CD4-positive, alpha-beta T cell treated with Interleukin-6 at 100 ng/mL for 8 hours (primary cell): ENCODE measurements at regions not wholly inside any gene's neighbourhood (a gene's known extent, or its start where the extent isn't known, plus 50 kb on each side); places are given as distances from the start of the nearest gene placed in this dataset.

ENCODE experiments used
- DNase-seq: peaks from one replicate; pipeline ENCODE4 v3.0.0-alpha.2; 2020; ENCODE audit warnings: mixed read lengths, low spot score

DNA sequence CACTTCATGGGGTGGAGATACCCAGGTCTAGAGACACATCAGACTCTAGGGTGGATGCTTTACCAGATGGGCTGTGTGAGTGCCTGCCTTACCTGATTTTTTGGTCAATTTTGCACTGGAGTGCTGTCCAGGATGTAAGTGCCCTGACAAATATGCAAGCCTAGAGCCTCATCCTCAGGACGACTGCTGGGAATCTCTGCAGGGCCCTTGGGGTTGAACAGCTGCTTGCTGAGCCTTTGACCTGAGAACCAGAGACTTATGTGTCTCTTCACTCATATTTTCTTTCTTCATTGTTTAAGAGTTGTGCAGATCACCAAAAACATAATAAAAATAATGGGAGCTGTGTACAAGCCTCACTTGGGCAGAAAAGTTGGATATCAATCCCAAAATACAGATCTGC is 551.5 kb upstream of the ATP2B1 start:
- DNase-seq, result no peak

GRCh38 chr12:90257927-90258624 is 549.4 kb upstream of the ATP2B1 start:
- no peak for DNase-seq

DNA sequence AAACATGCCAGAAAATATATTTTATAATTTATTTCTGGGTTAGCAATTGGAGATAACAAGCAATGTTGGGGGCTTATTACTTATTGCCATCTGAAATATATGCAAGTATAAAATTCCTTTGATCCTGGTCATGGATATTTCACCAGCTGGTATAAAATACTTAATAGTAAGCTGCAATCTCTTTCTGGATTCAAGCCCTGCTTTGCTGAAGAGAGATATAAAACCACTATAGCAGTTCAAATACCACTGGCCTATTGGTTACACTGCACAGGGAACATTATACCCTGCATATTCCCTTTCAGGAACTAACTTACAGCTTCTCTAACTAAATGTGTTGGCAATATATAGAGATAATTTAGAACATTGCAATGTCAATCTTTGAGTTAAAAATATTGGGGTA is 546.2 kb upstream of the ATP2B1 start:
- DNase-seq, result no peak

DNA sequence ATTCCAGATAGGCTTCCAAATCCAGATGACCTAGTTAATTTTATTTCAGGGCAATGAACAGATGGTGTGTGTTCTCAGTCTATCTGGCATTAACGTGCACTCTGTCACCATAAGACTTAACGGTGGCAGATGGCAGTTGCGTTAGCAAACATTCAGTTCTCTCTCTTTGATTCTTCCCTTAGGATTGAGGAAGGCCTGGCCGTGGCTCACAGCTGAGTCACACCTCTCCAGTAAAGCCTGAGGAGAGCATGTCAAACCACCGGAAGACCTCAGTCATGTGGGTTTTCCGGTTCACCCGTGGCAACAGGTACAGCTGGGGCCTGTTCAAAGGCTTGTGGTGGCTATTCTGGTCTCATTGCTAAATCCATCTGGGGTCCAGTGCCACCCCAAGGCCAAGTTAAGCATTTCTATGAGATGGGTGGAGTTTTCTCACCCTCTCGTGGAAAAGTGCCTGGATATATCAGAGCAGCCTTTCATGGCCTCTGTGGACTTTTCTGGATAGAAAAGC is 545.1 kb upstream of the ATP2B1 start:
- peak; percentile 33 for DNase-seq

- no peak for DNase-seq
Measured at GRCh38 chr12:90253136-90253535, 544.5 kb upstream of the ATP2B1 start.

DNA sequence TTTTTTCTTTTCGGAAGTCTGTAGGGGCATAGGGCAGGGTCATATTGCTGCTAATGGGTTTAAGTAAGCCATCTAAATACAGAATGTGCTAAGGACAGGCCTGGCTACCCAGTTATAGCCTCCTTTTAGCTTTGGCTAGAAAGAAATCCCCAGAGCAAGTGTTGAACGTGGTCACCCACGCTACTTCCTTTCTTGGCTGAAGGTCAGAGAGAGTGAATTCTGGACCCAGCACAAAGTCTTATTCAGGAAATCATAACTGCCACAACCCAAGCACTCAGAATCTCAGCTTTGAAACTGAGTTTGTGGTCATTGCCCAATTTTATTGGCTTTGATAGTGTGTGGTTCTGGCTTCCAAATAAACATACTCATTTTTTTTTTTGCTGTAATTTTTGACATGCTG is 542.1 kb upstream of the ATP2B1 start:
- DNase-seq, result no peak

GRCh38 chr12:90250042-90250441 is 541.4 kb upstream of the ATP2B1 start:
- no peak for DNase-seq

- no peak for DNase-seq
Measured at GRCh38 chr12:90246688-90247087, 538.0 kb upstream of the ATP2B1 start.

GRCh38 chr12:90245391-90245790 is 536.8 kb upstream of the ATP2B1 start:
- DNase-seq, result no peak

DNA sequence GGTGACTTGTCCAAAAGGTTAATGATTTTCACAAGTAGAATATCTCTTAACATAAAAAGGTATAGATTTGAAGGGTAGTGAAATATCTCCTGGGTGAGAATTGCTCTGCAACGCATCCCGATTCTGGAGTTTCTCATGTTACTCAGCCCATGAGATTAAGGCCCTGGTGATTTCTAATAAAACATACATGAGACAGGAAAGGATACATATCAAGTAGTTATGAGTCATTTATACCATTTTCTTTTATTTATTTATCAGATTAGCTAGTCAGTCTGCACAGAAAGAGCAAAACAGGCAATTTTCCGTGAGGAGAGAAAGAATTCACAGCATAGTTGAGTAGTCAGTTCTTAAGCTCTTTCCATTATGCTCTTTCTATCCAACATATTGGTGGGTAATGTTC is 535.6 kb upstream of the ATP2B1 start:
- DNase-seq, result no peak

GRCh38 chr12:90243211-90243610 is 534.6 kb upstream of the ATP2B1 start:
- no peak for DNase-seq

- DNase-seq, result no peak
Measured at GRCh38 chr12:90239732-90240260, 531.2 kb upstream of the ATP2B1 start.

DNA sequence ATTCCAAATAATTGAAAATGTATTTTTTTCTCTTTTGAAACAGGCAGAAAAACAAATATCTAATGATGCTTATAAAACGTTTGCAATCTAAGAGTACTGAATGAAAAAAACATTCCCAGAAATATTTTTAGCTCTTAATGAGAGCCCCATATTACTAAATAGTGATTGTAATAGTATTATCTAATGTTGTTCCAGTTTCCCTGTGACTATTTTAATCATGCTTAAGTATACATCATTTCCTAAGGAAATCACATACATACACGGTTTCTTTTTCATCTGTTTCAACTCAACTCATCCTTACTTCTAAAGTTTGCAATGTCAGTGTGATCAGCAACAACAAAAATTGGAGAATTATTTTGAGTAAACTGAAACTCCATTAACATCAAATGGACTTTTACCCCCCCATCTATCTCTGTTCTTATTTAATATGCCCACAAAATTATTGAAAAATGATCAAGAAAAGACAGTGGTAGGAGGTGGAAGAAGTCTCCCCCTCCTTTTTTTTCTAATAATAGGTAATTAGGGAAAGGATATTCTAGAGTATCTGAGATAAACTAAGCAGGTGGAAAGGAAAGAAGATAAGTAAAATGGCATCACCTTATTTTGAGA is 530.1 kb upstream of the ATP2B1 start:
- DNase-seq, result no peak

- DNase-seq, result no peak
Measured at GRCh38 chr12:90237841-90238240, 529.2 kb upstream of the ATP2B1 start.

DNA sequence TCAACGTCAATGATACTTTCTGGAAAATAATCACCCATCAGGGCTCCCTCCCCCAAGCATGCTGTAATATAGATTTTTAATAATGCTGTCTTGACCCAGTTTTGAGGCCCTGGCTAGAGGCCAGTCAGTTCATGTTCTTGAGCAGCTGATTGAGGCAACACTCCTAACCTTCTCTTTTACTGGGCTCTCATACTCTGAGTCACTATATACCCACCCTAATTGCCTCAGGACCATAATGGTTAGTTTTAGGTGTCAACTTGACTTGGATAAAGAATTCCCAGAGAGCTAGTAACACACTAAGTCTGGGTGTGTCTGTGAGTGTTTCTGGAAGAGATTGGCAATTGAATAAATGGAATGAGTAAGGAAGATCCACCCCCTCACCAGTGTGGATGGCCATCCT is 527.0 kb upstream of the ATP2B1 start:
- DNase-seq, result no peak

- DNase-seq, result no peak
Measured at GRCh38 chr12:90234472-90234871, 525.8 kb upstream of the ATP2B1 start.

- no peak for DNase-seq
Measured at GRCh38 chr12:90233168-90234100, 524.8 kb upstream of the ATP2B1 start.

GRCh38 chr12:90229407-90230170 is 521.0 kb upstream of the ATP2B1 start:
- no peak for DNase-seq

- DNase-seq, result no peak
Measured at GRCh38 chr12:90226211-90226610, 517.6 kb upstream of the ATP2B1 start.

GRCh38 chr12:90216815-90217214 is 508.2 kb upstream of the ATP2B1 start:
- no peak for DNase-seq

GRCh38 chr12:90216020-90216552 is 507.4 kb upstream of the ATP2B1 start:
- no peak for DNase-seq
